Duodenal mucosa (tissue), 2 donors: ENCODE measurements at regions not wholly inside any gene's neighbourhood (a gene's known extent, or its start where the extent isn't known, plus 50 kb on each side); places are given as distances from the start of the nearest gene placed in this dataset.

Source experiments
- H3K27ac ChIP-seq: one replicate; pipeline ENCODE4 v1.7.0; 2013; ENCODE audit warnings: low read depth, low read length
- H3K27me3 ChIP-seq, 2 donors: one replicate each; pipeline ENCODE4 v1.7.0; 2013; ENCODE audit warnings: low read length in 2 of 2, control low read depth in 1 of 2; ENCODE audit not compliant: insufficient read depth in 2 of 2, control insufficient read depth in 1 of 2
- H3K36me3 ChIP-seq, 2 donors: one replicate each; pipeline ENCODE4 v1.7.0; 2013; ENCODE audit warnings: low read length in 2 of 2, control low read depth in 1 of 2; ENCODE audit not compliant: insufficient read depth in 2 of 2, control insufficient read depth in 1 of 2
- H3K4me1 ChIP-seq, 2 donors: one replicate each; pipeline ENCODE4 v1.7.0; 2013; ENCODE audit warnings: low read length in 2 of 2, control low read depth in 1 of 2; ENCODE audit not compliant: insufficient read depth in 2 of 2, control insufficient read depth in 1 of 2
- H3K4me3 ChIP-seq, 2 donors: one replicate each; pipeline ENCODE4 v1.7.0; 2013; ENCODE audit warnings: low read length in 2 of 2, low read depth in 1 of 2
- H3K9ac ChIP-seq, 2 donors: one replicate each; pipeline ENCODE4 v1.7.0; 2013; ENCODE audit warnings: low read length in 2 of 2, low read depth in 1 of 2
- H3K9me3 ChIP-seq, 2 donors: one replicate each; pipeline ENCODE4 v1.7.0; 2013; ENCODE audit warnings: low read length in 2 of 2, control low read depth in 1 of 2; ENCODE audit not compliant: control insufficient read depth in 1 of 2

DNA sequence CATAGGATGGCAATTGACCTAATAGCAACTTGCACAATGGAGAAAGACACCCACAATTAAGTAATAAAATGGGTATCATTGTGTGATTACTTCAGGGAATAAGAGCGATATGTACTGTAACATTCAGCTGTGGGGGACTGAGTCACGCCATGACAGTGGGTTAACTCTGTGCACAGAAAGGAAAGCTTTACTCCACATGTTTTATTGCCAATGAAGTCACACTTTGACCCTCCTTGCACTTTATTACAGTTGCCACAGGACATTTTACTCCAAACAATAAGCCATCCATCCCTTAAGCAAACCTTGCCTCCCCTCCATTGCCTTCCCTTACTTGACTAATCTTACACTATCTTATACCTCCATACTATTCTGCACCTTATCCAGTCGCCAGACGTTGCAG lies 403.1 kb downstream of the VRK1 start:
- Histone ChIP-seq H3K9me3 (no peaks in the 10 kb centered on the region), H3K36me3 (no peaks in the 10 kb centered on the region), H3K27me3 (no peaks in the 10 kb centered on the region), H3K27ac (no peak overlapping the region), H3K4me3 (no peak overlapping the region), H3K4me1 (no peaks in the 10 kb centered on the region), H3K9ac (no peak overlapping the region)

DNA sequence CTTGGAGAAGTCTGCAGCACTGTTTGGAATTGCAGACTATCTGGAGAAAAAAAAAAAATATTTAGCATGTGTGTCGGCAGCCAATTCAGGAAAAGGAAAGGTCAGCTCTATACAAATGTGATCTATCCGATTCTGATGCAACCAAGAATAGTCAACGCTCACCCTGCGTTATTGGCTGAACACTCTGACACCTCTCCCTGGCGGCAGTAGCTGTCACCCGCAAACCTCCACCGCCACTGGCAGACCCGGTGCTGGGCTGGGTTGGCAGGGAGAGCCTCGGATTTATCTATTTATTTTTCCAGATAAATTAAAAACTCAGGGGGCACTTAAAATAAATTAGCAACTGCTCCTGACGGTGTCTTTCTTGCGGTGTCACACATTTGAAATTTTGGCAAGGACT lies 409.7 kb downstream of the VRK1 start:
- H3K36me3 ChIP-seq, result no peaks in the 10 kb centered on the region
- H3K9me3 ChIP-seq, result no peaks in the 10 kb centered on the region
- no peak overlapping the region for H3K4me3 ChIP-seq
- no peak overlapping the region for H3K9ac ChIP-seq
- no peak overlapping the region for H3K27ac ChIP-seq
- H3K4me1 ChIP-seq, result no peaks in the 10 kb centered on the region
- no peaks in the 10 kb centered on the region for H3K27me3 ChIP-seq

DNA sequence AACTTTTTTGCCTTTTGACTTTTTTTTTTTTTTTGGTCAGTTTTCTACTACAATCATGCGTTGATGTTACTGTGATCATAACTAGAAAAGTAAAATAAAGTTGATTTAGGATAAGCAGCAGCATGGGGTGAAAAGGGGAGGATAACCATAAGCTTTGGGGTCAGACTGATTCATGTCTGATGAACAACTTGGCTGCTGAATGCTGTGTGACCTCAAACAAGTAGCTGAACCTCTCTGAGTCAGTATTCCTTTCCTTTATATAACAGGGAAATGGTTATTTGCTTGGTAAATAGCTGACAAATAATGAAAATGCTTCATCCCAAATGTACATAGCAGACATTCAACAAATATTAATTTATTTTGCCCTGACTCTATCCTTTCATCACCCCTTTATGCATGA lies 413.0 kb downstream of the VRK1 start:
- H3K9ac ChIP-seq, result no peak overlapping the region
- H3K36me3 ChIP-seq, result no peaks in the 10 kb centered on the region
- H3K4me3 ChIP-seq, result no peak overlapping the region
- H3K27me3 ChIP-seq, result peaks cover 0 to 5% of the 10 kb centered on the region in 2 donors
- no peaks in the 10 kb centered on the region for H3K4me1 ChIP-seq
- H3K27ac ChIP-seq, result no peak overlapping the region
- no peaks in the 10 kb centered on the region for H3K9me3 ChIP-seq

DNA sequence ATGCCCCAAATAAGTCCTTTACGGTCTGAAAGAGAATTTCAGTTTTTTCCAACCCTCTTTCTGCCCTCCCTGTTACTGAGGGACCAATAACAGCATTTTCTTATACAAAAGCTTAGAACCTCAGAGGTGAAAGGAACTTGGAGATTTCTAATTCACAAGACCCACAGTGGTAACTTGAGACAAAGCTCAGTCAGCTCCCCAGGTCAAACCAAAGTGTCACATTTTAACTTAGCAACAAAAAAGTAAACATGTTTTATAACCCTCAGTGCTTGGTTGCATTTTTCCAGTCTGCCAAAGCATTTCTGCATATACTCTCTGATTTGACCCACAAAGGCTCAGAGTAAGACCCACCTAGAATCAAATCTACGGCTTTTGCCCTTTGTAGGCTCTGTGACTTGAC lies 415.2 kb downstream of the VRK1 start:
- Histone ChIP-seq H3K27me3 (peaks cover 2 to 15% of the 10 kb centered on the region in 2 donors), H3K4me3 (no peak overlapping the region), H3K9ac (no peak overlapping the region), H3K27ac (no peak overlapping the region), H3K4me1 (no peaks in the 10 kb centered on the region), H3K9me3 (no peaks in the 10 kb centered on the region), H3K36me3 (no peaks in the 10 kb centered on the region)

DNA sequence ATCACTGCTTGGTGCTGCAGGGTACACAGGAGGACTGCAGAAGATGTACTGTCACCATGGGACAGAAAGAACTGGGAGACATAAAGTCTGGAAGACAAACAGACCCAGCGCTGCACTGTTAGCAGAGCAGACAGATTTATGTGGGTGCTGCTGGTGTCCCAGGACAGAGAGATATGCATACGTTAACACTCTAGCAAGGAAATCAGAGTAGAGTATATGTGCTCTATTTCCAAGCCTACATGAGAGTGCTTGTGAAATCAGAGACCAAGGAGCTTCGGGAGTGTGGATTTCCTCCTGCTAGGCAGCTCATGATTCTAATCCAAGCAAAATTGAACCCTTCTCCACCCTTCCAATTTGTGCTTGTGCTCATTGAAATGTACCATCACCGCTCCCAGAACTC lies 416.5 kb downstream of the VRK1 start:
- no peak overlapping the region for H3K27ac ChIP-seq
- no peaks in the 10 kb centered on the region for H3K9me3 ChIP-seq
- no peak overlapping the region for H3K4me3 ChIP-seq
- no peak overlapping the region for H3K9ac ChIP-seq
- H3K36me3 ChIP-seq, result no peaks in the 10 kb centered on the region
- peaks cover 8 to 21% of the 10 kb centered on the region in 2 donors for H3K27me3 ChIP-seq
- no peaks in the 10 kb centered on the region for H3K4me1 ChIP-seq

DNA sequence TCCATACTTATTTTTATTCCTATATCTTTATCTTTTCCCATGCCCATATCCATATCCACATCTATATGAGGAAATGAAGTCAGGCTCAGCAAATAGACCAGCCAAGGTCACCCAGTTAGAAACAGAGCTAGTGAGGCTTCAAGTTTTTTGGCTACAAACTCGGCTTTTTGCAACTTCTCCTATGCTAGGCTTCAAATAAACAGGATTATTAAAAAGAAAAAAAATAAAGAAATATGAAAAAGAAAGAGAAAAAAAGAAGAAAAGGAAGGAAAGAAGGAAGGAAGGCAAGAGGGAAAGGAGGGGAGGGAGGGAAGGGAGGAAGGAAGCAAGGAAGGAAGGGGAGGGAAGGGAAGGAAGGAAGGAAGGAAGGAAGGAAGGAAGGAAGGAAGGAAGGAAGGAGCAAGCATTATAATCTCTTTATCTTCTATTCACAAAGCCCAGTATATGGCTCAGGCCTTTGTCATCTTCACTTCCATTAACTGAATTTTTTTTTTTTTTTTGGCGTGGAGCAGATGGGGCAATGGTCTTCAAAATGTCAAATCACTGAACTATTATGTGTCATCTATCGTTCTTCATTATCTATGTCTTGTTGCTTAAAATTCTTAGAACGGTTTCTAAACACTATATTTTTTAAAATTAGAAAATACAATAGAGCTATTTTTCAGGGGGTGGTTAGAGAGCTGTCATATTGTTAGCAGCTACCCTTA lies 418.2 kb downstream of the VRK1 start:
- Histone ChIP-seq H3K36me3 (no peaks in the 10 kb centered on the region), H3K9ac (no peak overlapping the region), H3K27me3 (peaks cover 19 to 31% of the 10 kb centered on the region in 2 donors), H3K4me3 (no peak overlapping the region), H3K27ac (no peak overlapping the region), H3K4me1 (no peaks in the 10 kb centered on the region), H3K9me3 (no peaks in the 10 kb centered on the region)

DNA sequence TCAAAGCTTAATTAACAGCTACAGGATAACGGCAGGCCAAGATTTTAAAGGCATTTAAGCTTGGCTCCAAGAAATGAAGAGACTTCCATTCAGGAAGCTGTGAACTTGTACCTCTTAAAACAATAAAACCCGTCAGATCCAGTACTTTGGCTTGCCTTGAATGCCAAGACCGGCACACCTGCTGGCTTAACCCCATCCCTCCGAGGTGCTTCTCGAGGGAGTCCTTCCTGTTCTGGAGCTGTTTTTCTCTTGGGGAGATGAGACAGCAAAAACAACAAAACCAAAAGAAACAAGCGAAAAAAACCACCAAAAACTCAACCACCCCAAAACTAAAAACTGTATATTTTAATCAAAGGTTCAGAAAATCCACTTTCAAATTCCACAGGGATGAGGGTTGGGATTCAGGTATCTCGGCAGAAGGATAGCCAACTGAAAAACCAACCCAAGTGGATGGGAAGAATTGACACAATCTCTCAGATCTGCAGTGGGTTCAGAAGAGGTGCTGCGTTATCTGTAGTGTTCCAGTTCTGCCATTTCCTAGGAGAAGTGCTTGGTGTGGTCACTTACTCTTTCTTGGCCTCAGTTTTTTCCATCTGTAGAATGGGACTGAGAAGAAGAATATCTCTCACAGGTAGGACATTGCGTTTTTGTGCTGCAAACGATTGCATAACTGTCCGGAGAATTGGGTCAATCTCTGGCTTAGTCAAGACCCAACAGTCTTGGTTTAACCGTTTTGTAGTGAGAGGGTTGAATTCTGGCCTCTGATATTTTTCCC lies 420.1 kb downstream of the VRK1 start:
- Histone ChIP-seq H3K9me3 (no peaks in the 10 kb centered on the region), H3K27ac (no peak overlapping the region), H3K9ac (no peak overlapping the region), H3K27me3 (peaks cover 19 to 32% of the 10 kb centered on the region in 2 donors), H3K4me3 (no peak overlapping the region), H3K4me1 (no peaks in the 10 kb centered on the region), H3K36me3 (no peaks in the 10 kb centered on the region)

GRCh38 chr14:97218274-97218673 lies 421.1 kb downstream of the VRK1 start:
- Histone ChIP-seq H3K4me1 (no peaks in the 10 kb centered on the region), H3K27me3 (peaks cover 19 to 35% of the 10 kb centered on the region in 2 donors), H3K27ac (no peak overlapping the region), H3K4me3 (peak overlapping the region in 1 of 2 donors; percentile 55), H3K9me3 (no peaks in the 10 kb centered on the region), H3K9ac (no peak overlapping the region), H3K36me3 (no peaks in the 10 kb centered on the region)

- Histone ChIP-seq H3K4me1 (no peaks in the 10 kb centered on the region), H3K9me3 (no peaks in the 10 kb centered on the region), H3K27ac (no peak overlapping the region), H3K27me3 (peaks cover 19 to 35% of the 10 kb centered on the region in 2 donors), H3K4me3 (peak overlapping the region; percentile 55 to 59), H3K36me3 (no peaks in the 10 kb centered on the region), H3K9ac (no peak overlapping the region)
These were observed 421.7 kb downstream of the VRK1 start for GRCh38 chr14:97218691-97219430.

- no peaks in the 10 kb centered on the region for H3K4me1 ChIP-seq
- no peak overlapping the region for H3K9ac ChIP-seq
- H3K36me3 ChIP-seq, result no peaks in the 10 kb centered on the region
- H3K9me3 ChIP-seq, result no peaks in the 10 kb centered on the region
- peaks cover 19 to 30% of the 10 kb centered on the region in 2 donors for H3K27me3 ChIP-seq
- no peak overlapping the region for H3K27ac ChIP-seq
- no peak overlapping the region for H3K4me3 ChIP-seq
These were observed 422.3 kb downstream of the VRK1 start for GRCh38 chr14:97219431-97220017.
